Cardiac fibroblast (primary cell): ENCODE measurements at regions not wholly inside any gene's neighbourhood (a gene's known extent, or its start where the extent isn't known, plus 50 kb on each side); places are given as distances from the start of the nearest gene placed in this dataset.

Experiments used
- DNase-seq, 2 donors: peaks; one replicate each; pipeline versions ENCODE4 v3.0.0 to v3.0.0-alpha.2; 2010; ENCODE audit warnings: low read depth in 2 of 2
- H3K4me3 ChIP-seq, 2 donors: replicated peaks in 1 of 2; 1 replicate in 1 of 2; 2 replicates in 1 of 2; pipeline ENCODE4 v1.5.1; 2011; ENCODE audit warnings: low read depth in 2 of 2, low read length in 2 of 2, mild to moderate bottlenecking in 2 of 2, moderate library complexity in 1 of 2
- TF ChIP-seq, protein P1 (sequence below): IDR thresholded peaks from one replicate; pipeline ENCODE4 v1.5.1; 2011; ENCODE audit warnings: low read depth, mild to moderate bottlenecking, low read length, inconsistent platforms

GRCh38 chr1:61585714-61586113, 139.2 kb downstream of the TM2D1 start:
- DNase-seq = no peak
- TF ChIP-seq, protein P1, sequence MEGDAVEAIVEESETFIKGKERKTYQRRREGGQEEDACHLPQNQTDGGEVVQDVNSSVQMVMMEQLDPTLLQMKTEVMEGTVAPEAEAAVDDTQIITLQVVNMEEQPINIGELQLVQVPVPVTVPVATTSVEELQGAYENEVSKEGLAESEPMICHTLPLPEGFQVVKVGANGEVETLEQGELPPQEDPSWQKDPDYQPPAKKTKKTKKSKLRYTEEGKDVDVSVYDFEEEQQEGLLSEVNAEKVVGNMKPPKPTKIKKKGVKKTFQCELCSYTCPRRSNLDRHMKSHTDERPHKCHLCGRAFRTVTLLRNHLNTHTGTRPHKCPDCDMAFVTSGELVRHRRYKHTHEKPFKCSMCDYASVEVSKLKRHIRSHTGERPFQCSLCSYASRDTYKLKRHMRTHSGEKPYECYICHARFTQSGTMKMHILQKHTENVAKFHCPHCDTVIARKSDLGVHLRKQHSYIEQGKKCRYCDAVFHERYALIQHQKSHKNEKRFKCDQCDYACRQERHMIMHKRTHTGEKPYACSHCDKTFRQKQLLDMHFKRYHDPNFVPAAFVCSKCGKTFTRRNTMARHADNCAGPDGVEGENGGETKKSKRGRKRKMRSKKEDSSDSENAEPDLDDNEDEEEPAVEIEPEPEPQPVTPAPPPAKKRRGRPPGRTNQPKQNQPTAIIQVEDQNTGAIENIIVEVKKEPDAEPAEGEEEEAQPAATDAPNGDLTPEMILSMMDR = no peak
- no peak overlapping the region for H3K4me3 ChIP-seq

- H3K4me3 ChIP-seq = no peak overlapping the region
- TF ChIP-seq, protein P1 = no peak
- no peak for DNase-seq
Observed at GRCh38 chr1:61583703-61584102, 141.2 kb downstream of the TM2D1 start.

- H3K4me3 ChIP-seq = no peak overlapping the region
- TF ChIP-seq, protein P1 = no peak
- DNase-seq = no peak
Observed at GRCh38 chr1:61581251-61581650, 143.7 kb downstream of the TM2D1 start.

DNA sequence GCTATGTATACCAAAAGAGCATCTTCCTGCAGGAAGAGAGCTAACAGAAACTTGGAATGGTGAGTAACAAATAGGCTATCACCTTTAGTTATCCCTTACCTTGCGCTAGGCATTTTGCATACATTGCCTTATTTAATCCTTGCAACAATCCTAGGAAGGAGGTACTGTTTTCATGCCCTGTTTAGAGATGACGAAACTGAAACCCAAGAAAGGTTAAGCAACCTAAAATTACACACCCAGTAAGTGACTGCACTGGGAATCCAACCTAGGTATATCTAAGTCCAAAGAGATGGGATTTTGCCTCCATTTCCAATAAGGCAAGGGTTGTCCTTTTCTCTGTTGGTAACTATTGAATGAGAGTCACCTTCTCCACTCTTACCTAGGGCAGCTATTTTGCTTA, 144.5 kb downstream of the TM2D1 start:
- DNase-seq = no peak
- TF ChIP-seq, protein P1 = no peak
- no peak overlapping the region for H3K4me3 ChIP-seq

DNA sequence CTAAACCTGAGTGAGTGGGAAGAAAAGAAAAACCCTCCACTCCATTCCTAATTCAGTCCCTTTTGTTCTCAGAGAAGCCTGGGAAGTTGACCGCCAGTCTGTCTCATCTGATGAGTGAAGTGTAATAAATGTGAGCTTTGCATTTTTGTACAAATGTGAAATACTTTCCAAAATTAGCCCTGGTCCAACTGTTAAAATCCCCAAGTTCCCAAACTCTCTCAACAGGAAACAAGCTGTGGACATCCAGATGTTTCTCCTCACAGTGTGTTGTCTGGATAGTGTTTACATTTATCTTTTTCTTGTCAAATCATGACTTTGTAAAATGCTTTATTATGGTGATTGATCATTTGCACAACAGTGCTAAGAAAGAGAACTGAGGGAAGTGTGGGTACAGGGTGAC, 145.1 kb downstream of the TM2D1 start:
- TF ChIP-seq, protein P1 = no peak

DNA sequence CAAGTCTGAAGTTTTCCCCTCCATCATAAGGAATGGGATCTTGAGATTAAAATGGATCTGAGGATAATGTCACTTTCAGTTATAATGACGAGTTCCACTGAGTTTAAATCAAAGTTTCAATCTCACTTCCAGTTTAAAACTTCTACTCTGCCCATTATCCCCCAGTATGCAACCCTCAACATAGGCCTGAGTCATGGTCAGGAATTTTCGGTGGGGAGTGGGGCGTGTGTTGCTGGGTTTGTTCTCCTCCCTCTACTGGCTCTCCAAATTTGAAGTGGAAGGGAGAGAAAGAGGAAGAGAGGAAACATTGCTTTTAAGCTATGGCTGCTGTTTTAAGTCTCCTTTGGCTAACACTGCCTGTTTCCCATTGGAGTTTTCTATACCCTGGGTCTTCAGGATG, 152.9 kb downstream of the TM2D1 start:
- no peak overlapping the region for H3K4me3 ChIP-seq
- TF ChIP-seq, protein P1 = no peak
- no peak for DNase-seq

More for the DNA sequence above, 145.1 kb downstream of the TM2D1 start:
- no peak overlapping the region for H3K4me3 ChIP-seq
- peak in 1 of 2 donors; percentile 44 for DNase-seq

- DNase-seq = no peak
- TF ChIP-seq, protein P1 = no peak
- H3K4me3 ChIP-seq = no peak overlapping the region
Observed at GRCh38 chr1:61570191-61570590, 154.8 kb downstream of the TM2D1 start.
